Neural cell (in vitro differentiated cells): ENCODE measurements at regions not wholly inside any gene's neighbourhood (a gene's known extent, or its start where the extent isn't known, plus 50 kb on each side); places are given as distances from the start of the nearest gene placed in this dataset.

Experiments
- CTCF ChIP-seq: fragments of 450-650 bp; IDR thresholded peaks from 2 replicates; pipeline ENCODE4 v1.5.1; 2014; ENCODE audit warnings: antibody characterized with exemption, mild to moderate bottlenecking, moderate library complexity; ENCODE audit not compliant: poor library complexity, severe bottlenecking
- EP300 ChIP-seq: fragments of 450-650 bp; conservative IDR thresholded peaks from 2 replicates; pipeline ENCODE4 v1.6.1; 2014; ENCODE audit warnings: antibody characterized with exemption, mild to moderate bottlenecking, moderate library complexity; ENCODE audit not compliant: poor library complexity, severe bottlenecking
- EZH2 ChIP-seq: fragments of 200-600, 300-800 bp; shearing (Covaris generic), sonication (generic); IDR thresholded peaks from 2 replicates; pipeline ENCODE4 v1.6.1; 2014; ENCODE audit warnings: antibody characterized with exemption, low read length, borderline replicate concordance, mild to moderate bottlenecking; ENCODE audit not compliant: insufficient read depth, poor library complexity, severe bottlenecking
- POLR2AphosphoS5 ChIP-seq: IDR thresholded peaks from 2 replicates; pipeline ENCODE4 v1.6.1; 2012
- RAD21 ChIP-seq: fragments of 450-650 bp; conservative IDR thresholded peaks from 2 replicates; pipeline ENCODE4 v1.6.1; 2014; ENCODE audit warnings: antibody characterized with exemption, mild to moderate bottlenecking, moderate library complexity
- TAF1 ChIP-seq: IDR thresholded peaks from 2 replicates; pipeline ENCODE4 v1.6.1; 2012; ENCODE audit warnings: low read depth
- TF ChIP-seq, protein P1 (sequence below): IDR thresholded peaks from 2 replicates; pipeline ENCODE4 v1.6.1; 2012; ENCODE audit warnings: borderline replicate concordance

GRCh38 chr6:112466373-112467151, 119.4 kb downstream of the RFPL4B start:
- TF ChIP-seq EZH2 (no peak), CTCF (no peak), POLR2AphosphoS5 (no peak), EP300 (no peak), RAD21 (no peak), TAF1 (no peak)
- TF ChIP-seq, protein P1, sequence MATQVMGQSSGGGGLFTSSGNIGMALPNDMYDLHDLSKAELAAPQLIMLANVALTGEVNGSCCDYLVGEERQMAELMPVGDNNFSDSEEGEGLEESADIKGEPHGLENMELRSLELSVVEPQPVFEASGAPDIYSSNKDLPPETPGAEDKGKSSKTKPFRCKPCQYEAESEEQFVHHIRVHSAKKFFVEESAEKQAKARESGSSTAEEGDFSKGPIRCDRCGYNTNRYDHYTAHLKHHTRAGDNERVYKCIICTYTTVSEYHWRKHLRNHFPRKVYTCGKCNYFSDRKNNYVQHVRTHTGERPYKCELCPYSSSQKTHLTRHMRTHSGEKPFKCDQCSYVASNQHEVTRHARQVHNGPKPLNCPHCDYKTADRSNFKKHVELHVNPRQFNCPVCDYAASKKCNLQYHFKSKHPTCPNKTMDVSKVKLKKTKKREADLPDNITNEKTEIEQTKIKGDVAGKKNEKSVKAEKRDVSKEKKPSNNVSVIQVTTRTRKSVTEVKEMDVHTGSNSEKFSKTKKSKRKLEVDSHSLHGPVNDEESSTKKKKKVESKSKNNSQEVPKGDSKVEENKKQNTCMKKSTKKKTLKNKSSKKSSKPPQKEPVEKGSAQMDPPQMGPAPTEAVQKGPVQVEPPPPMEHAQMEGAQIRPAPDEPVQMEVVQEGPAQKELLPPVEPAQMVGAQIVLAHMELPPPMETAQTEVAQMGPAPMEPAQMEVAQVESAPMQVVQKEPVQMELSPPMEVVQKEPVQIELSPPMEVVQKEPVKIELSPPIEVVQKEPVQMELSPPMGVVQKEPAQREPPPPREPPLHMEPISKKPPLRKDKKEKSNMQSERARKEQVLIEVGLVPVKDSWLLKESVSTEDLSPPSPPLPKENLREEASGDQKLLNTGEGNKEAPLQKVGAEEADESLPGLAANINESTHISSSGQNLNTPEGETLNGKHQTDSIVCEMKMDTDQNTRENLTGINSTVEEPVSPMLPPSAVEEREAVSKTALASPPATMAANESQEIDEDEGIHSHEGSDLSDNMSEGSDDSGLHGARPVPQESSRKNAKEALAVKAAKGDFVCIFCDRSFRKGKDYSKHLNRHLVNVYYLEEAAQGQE = no peak
